PC-3 (cell line): ENCODE measurements at regions not wholly inside any gene's neighbourhood (a gene's known extent, or its start where the extent isn't known, plus 50 kb on each side); places are given as distances from the start of the nearest gene placed in this dataset.

ENCODE experiments used
- EZH2 ChIP-seq: fragments of 300-600 bp; sonication (generic); IDR thresholded peaks from one replicate; pipeline ENCODE4 v1.6.1; 2017; ENCODE audit warnings: antibody characterized with exemption, mild to moderate bottlenecking, low read length; ENCODE audit not compliant: unreplicated experiment
- TF ChIP-seq, protein P1 (sequence below): fragments of 300-600 bp; sonication (generic); conservative IDR thresholded peaks from 2 replicates; pipeline ENCODE4 v1.5.1; 2017; ENCODE audit warnings: antibody characterized with exemption, low read depth, mild to moderate bottlenecking, low read length

DNA sequence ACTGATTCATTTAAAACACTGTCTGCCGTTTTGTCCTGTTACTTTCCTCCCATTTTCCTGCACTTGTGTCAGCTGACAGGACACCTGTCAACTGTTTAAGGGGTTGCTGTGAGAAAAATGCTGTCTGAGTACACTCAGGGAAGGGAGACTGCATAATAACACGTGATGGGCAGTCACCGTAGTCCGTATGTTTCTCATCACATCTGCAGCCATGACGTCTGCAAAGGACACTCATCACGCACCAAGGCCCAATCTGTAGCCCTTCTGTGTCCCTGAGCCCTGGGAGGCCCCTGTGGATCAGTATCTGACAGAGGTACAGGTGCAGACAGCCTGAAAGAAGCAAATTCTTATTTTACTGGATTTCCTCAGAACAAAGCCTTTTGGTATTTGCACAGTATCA is 396.3 kb downstream of the YTHDC2 start:
- TF ChIP-seq EZH2 = no peak
- TF ChIP-seq, protein P1, sequence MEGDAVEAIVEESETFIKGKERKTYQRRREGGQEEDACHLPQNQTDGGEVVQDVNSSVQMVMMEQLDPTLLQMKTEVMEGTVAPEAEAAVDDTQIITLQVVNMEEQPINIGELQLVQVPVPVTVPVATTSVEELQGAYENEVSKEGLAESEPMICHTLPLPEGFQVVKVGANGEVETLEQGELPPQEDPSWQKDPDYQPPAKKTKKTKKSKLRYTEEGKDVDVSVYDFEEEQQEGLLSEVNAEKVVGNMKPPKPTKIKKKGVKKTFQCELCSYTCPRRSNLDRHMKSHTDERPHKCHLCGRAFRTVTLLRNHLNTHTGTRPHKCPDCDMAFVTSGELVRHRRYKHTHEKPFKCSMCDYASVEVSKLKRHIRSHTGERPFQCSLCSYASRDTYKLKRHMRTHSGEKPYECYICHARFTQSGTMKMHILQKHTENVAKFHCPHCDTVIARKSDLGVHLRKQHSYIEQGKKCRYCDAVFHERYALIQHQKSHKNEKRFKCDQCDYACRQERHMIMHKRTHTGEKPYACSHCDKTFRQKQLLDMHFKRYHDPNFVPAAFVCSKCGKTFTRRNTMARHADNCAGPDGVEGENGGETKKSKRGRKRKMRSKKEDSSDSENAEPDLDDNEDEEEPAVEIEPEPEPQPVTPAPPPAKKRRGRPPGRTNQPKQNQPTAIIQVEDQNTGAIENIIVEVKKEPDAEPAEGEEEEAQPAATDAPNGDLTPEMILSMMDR = no peak
